Panc1 (cell line): ENCODE measurements at regions not wholly inside any gene's neighbourhood (a gene's known extent, or its start where the extent isn't known, plus 50 kb on each side); places are given as distances from the start of the nearest gene placed in this dataset.

Experiments used
- ATAC-seq: fragments of 200-7000 bp; cut with Tn5 transposase; 2 replicates; pipeline ENCODE4 v1.9.1; 2020; ENCODE audit warnings: mild to moderate bottlenecking, moderate library complexity
- BruUV-seq: library from RNA; stranded (reverse); fragments of 400-500 nt; replicated peaks from 2 replicates; lab custom pipeline; 2021; lab: Mats Ljungman, UMichigan
- CTCF ChIA-PET: fragments of 300-600 bp; sonication (Branson Sonifier 250); formaldehyde crosslinking; loops from one replicate; lab custom pipeline; 2022; ENCODE audit warnings: antibody characterized with exemption; lab: Charles Lee
- POLR2A ChIA-PET: fragments of 300-600 bp; sonication (Branson Sonifier 250); formaldehyde crosslinking; loops from one replicate; lab custom pipeline; 2022; ENCODE audit warnings: antibody characterized with exemption; lab: Charles Lee
- DNase-seq: peaks from one replicate; pipeline ENCODE4 v3.0.0-alpha.2; 2010; ENCODE audit warnings: low read depth, low spot score
- H3K27ac ChIP-seq: 2 replicates; pipeline ENCODE4 v1.5.1; 2011; ENCODE audit warnings: mild to moderate bottlenecking, low read length, inconsistent platforms
- H3K27me3 ChIP-seq: fragments of 200-500 bp; sonication (Bioruptor generic); 2 replicates; pipeline ENCODE4 v1.6.0; 2014; ENCODE audit warnings: low read length, inconsistent platforms; ENCODE audit not compliant: control insufficient read depth, insufficient read depth
- H3K36me3 ChIP-seq: fragments of 200-500 bp; sonication (Bioruptor generic); 2 replicates; pipeline ENCODE4 v1.5.1; 2014; ENCODE audit warnings: inconsistent platforms, mild to moderate bottlenecking, low read length, moderate library complexity; ENCODE audit not compliant: control insufficient read depth, insufficient read depth
- H3K4me1 ChIP-seq: 2 replicates; pipeline ENCODE4 v1.5.1; 2011; ENCODE audit warnings: inconsistent platforms, mild to moderate bottlenecking, low read length, moderate library complexity; ENCODE audit not compliant: control insufficient read depth, insufficient read depth
- H3K4me3 ChIP-seq, 2 experiments: 2 replicates each; pipeline ENCODE4 v1.5.1; 2011 to 2012; ENCODE audit warnings: low read depth in 2 of 2, low read length in 2 of 2, mild to moderate bottlenecking in 2 of 2, inconsistent platforms in 1 of 2, moderate library complexity in 1 of 2
- H3K9me3 ChIP-seq: fragments of 200-500 bp; sonication (Bioruptor generic); 2 replicates; pipeline ENCODE4 v1.5.1; 2014; ENCODE audit warnings: low read depth, mild to moderate bottlenecking, inconsistent platforms, low read length, moderate library complexity; ENCODE audit not compliant: control insufficient read depth, insufficient read depth
- CTCF ChIP-seq: fragments of 450-650 bp; IDR thresholded peaks from 2 replicates; pipeline ENCODE4 v1.5.1; 2017; ENCODE audit warnings: mild to moderate bottlenecking
- POLR2AphosphoS5 ChIP-seq: IDR thresholded peaks from 2 replicates; pipeline ENCODE4 v1.6.1; 2012; ENCODE audit warnings: mild to moderate bottlenecking, low read depth, low read length, moderate library complexity
- REST ChIP-seq, 2 experiments: IDR thresholded peaks; 2 replicates each; pipeline ENCODE4 v1.6.1; 2011 to 2012; ENCODE audit warnings: low read depth in 2 of 2, control low read depth in 1 of 2, low read length in 1 of 2, mild to moderate bottlenecking in 1 of 2, moderate library complexity in 1 of 2; ENCODE audit not compliant: insufficient read depth in 1 of 2
- SIN3A ChIP-seq: IDR thresholded peaks from 2 replicates; pipeline ENCODE4 v1.6.1; 2012; ENCODE audit warnings: low read depth, mild to moderate bottlenecking, low read length, moderate library complexity, borderline replicate concordance; ENCODE audit not compliant: insufficient read depth
- TCF7L2 ChIP-seq: IDR thresholded peaks from 2 replicates; pipeline ENCODE4 v1.6.1; 2011; ENCODE audit warnings: mild to moderate bottlenecking, low read depth, low read length, inconsistent platforms
- in situ Hi-C: cut with HindIII; loops from 2 replicates; pipeline ENCODE4 v1.10.0; 2016; ENCODE audit warnings: low sequenced_read_pairs, low pct_unique_long_range_greater_than_20kb
- intact Hi-C: fragments of 100-400 bp; cut with micrococcal nuclease; formaldehyde crosslinking; loops from one replicate; pipeline ENCODE4 v1.10.0; 2022; ENCODE audit not compliant: unreplicated experiment

GRCh38 chr3:83092521-83093221 lies 1331.2 kb upstream of the GBE1 start:
- intact Hi-C loops: no loop called here
- CTCF ChIA-PET: no interaction called here
- ATAC-seq: no peak
- POLR2A ChIA-PET: no interaction called here
- Histone ChIP-seq H3K27ac (no peak overlapping the region), H3K4me1 (no peaks in the 10 kb centered on the region), H3K9me3 (no peaks in the 10 kb centered on the region), H3K36me3 (no peaks in the 10 kb centered on the region), H3K4me3 (no peak overlapping the region), H3K27me3 (no peaks in the 10 kb centered on the region)
- TF ChIP-seq TCF7L2: no peak
- TF ChIP-seq POLR2AphosphoS5: no peak
- TF ChIP-seq SIN3A: no peak
- no peak for TF ChIP-seq CTCF
- no peak for TF ChIP-seq REST (IDR thresholded peaks at IDR 0.05; ENCODE audit: insufficient read depth in 1 of 2, low read depth in 2 of 2, low read length in 1 of 2)
- no TSS peak for BruUV-seq
- no peak for DNase-seq
- in situ Hi-C loops: no loop called here

GRCh38 chr3:83076041-83076440 lies 1314.6 kb upstream of the GBE1 start:
- no peak for DNase-seq
- in situ Hi-C loops: no loop called here
- no peaks in the 10 kb centered on the region for H3K27me3 ChIP-seq
- no peak overlapping the region for H3K27ac ChIP-seq
- ATAC-seq: no peak
- H3K36me3 ChIP-seq: no peaks in the 10 kb centered on the region
- no peak overlapping the region for H3K4me3 ChIP-seq
- H3K4me1 ChIP-seq: no peaks in the 10 kb centered on the region
- no peak for TF ChIP-seq REST (IDR thresholded peaks at IDR 0.05; ENCODE audit: insufficient read depth in 1 of 2, low read depth in 2 of 2, low read length in 1 of 2)
- TF ChIP-seq POLR2AphosphoS5: no peak
- no peak for TF ChIP-seq TCF7L2
- TF ChIP-seq SIN3A: no peak
- no peak for TF ChIP-seq CTCF
- no TSS peak for BruUV-seq
- ChIA-PET CTCF (no interaction called here), POLR2A (no interaction called here)
- no peaks in the 10 kb centered on the region for H3K9me3 ChIP-seq
- intact Hi-C loops: no loop called here
